GM23248 (cell line): ENCODE measurements at regions not wholly inside any gene's neighbourhood (a gene's known extent, or its start where the extent isn't known, plus 50 kb on each side); places are given as distances from the start of the nearest gene placed in this dataset.

Experiments used
- DNase-seq: peaks from one replicate; pipeline ENCODE4 v3.0.0-alpha.2; 2015
- H2AFZ ChIP-seq: fragments of 200-600 bp; sonication (generic); 2 replicates; pipeline ENCODE4 v1.6.1; 2016; ENCODE audit warnings: antibody characterized with exemption
- H3F3A ChIP-seq: fragments of 200-600 bp; sonication (generic); 2 replicates; pipeline ENCODE4 v1.6.1; 2016; ENCODE audit warnings: mild to moderate bottlenecking, antibody characterized with exemption, mixed run types; ENCODE audit not compliant: insufficient read depth
- H3K27ac ChIP-seq: fragments of 200-600 bp; sonication (generic); 2 replicates; pipeline ENCODE4 v1.5.1; 2016; ENCODE audit warnings: mild to moderate bottlenecking
- H3K27me3 ChIP-seq: fragments of 200-600 bp; sonication (generic); replicated peaks from 2 replicates; pipeline ENCODE4 v1.6.1; 2016; ENCODE audit warnings: mild to moderate bottlenecking; ENCODE audit not compliant: insufficient read depth
- H3K36me3 ChIP-seq: fragments of 200-600 bp; sonication (generic); 2 replicates; pipeline ENCODE4 v1.6.1; 2016; ENCODE audit warnings: low read depth, mild to moderate bottlenecking
- H3K4me1 ChIP-seq: fragments of 200-600 bp; sonication (generic); 2 replicates; pipeline ENCODE4 v1.6.1; 2016; ENCODE audit warnings: mild to moderate bottlenecking; ENCODE audit not compliant: insufficient read depth
- H3K4me2 ChIP-seq: fragments of 200-600 bp; sonication (generic); one replicate; pipeline ENCODE4 v1.6.1; 2016; ENCODE audit warnings: mild to moderate bottlenecking; ENCODE audit not compliant: unreplicated experiment
- H3K4me3 ChIP-seq: fragments of 200-600 bp; sonication (generic); 2 replicates; pipeline ENCODE4 v1.5.1; 2016; ENCODE audit warnings: mild to moderate bottlenecking
- H3K79me2 ChIP-seq: fragments of 200-600 bp; sonication (generic); 2 replicates; pipeline ENCODE4 v1.6.1; 2016; ENCODE audit warnings: mild to moderate bottlenecking; ENCODE audit not compliant: insufficient read depth
- H3K9ac ChIP-seq: fragments of 200-600 bp; sonication (generic); 2 replicates; pipeline ENCODE4 v1.6.1; 2016; ENCODE audit warnings: mild to moderate bottlenecking
- H3K9me2 ChIP-seq: fragments of 200-600 bp; sonication (generic); 2 replicates; pipeline ENCODE4 v1.6.1; 2016; ENCODE audit warnings: mixed run types, mild to moderate bottlenecking, moderate library complexity; ENCODE audit not compliant: insufficient read depth
- H3K9me3 ChIP-seq: fragments of 200-600 bp; sonication (generic); one replicate; pipeline ENCODE4 v1.6.1; 2017; ENCODE audit warnings: low read depth
- H4K20me1 ChIP-seq: fragments of 200-600 bp; sonication (generic); 2 replicates; pipeline ENCODE4 v1.6.0; 2016; ENCODE audit not compliant: insufficient read depth
- EZH2 ChIP-seq: fragments of 200-600 bp; sonication (generic); IDR thresholded peaks from 2 replicates; pipeline ENCODE4 v1.6.1; 2018; ENCODE audit warnings: antibody characterized with exemption, mild to moderate bottlenecking; ENCODE audit not compliant: insufficient read depth, poor library complexity, severe bottlenecking
- EZH2phosphoT487 ChIP-seq: fragments of 200-600 bp; sonication (generic); IDR thresholded peaks from 2 replicates; pipeline ENCODE4 v1.6.1; 2018; ENCODE audit warnings: antibody characterized with exemption, moderate library complexity, mild to moderate bottlenecking, low read depth; ENCODE audit not compliant: insufficient read depth
- WGBS, 2 experiments: methylation state at CpG; one replicate each; pipeline ENCODE4 v1.1.6; 2015 to 2017; ENCODE audit warnings: low lambda C conversion rate in 2 of 2, low coverage in 1 of 2; ENCODE audit errors: missing lambda C conversion rate in 2 of 2; 5-methylcytosine and 5-hydroxymethylcytosine counted together
- in situ Hi-C: fragments of 300-500 bp; cut with MboI; formaldehyde crosslinking; loops from 2 replicates; pipeline ENCODE4 v1.15.0; 2020

GRCh38 chr18:71597219-71597618, 946.9 kb downstream of the CBLN2 start:
- Histone ChIP-seq H3K4me3 (no peak overlapping the region), H4K20me1 (no peaks in the 10 kb centered on the region), H3K36me3 (no peaks in the 10 kb centered on the region), H2AFZ (no peak overlapping the region), H3K9me2 (no peaks in the 10 kb centered on the region), H3K9ac (no peak overlapping the region), H3F3A (no peaks in the 10 kb centered on the region), H3K9me3 (peaks cover 10% of the 10 kb centered on the region), H3K27me3 (no peaks in the 10 kb centered on the region), H3K4me1 (no peaks in the 10 kb centered on the region), H3K27ac (no peak overlapping the region), H3K4me2 (no peak overlapping the region), H3K79me2 (no peaks in the 10 kb centered on the region)
- no peak for DNase-seq
- in situ Hi-C loops: no loop called here
- TF ChIP-seq EZH2: no peak
- no peak for TF ChIP-seq EZH2phosphoT487
- 0 to 3% methylated on average over 1 of the region's 1 CpG for WGBS, 2 experiments

- Histone ChIP-seq H3K36me3 (no peaks in the 10 kb centered on the region), H3K79me2 (no peaks in the 10 kb centered on the region), H3F3A (no peaks in the 10 kb centered on the region), H3K27ac (no peak overlapping the region), H3K9me2 (no peaks in the 10 kb centered on the region), H3K4me1 (no peaks in the 10 kb centered on the region), H2AFZ (no peak overlapping the region), H3K4me2 (no peak overlapping the region), H3K9me3 (no peaks in the 10 kb centered on the region), H3K4me3 (no peak overlapping the region), H3K27me3 (no peaks in the 10 kb centered on the region), H4K20me1 (no peaks in the 10 kb centered on the region), H3K9ac (no peak overlapping the region)
- TF ChIP-seq EZH2phosphoT487: no peak
- TF ChIP-seq EZH2: no peak
- no peak for DNase-seq
- in situ Hi-C loops: no loop called here
- WGBS, 2 experiments: 48 to 56% methylated on average over 4 of the region's 4 CpGs
These were observed 960.9 kb downstream of the CBLN2 start for GRCh38 chr18:71583252-71583651.

- H2AFZ ChIP-seq: no peak overlapping the region
- H3K4me1 ChIP-seq: no peaks in the 10 kb centered on the region
- in situ Hi-C loops: no loop called here
- whole genome bisulfite sequencing, 2 experiments: 0% methylated on average over 2 of the region's 2 CpGs
- H3K27ac ChIP-seq: no peak overlapping the region
- no peak overlapping the region for H3K4me2 ChIP-seq
- H3K9ac ChIP-seq: no peak overlapping the region
- DNase-seq: no peak
- no peaks in the 10 kb centered on the region for H3K36me3 ChIP-seq
- H3K79me2 ChIP-seq: no peaks in the 10 kb centered on the region
- H3K9me3 ChIP-seq: no peaks in the 10 kb centered on the region
- H4K20me1 ChIP-seq: no peaks in the 10 kb centered on the region
- H3K9me2 ChIP-seq: no peaks in the 10 kb centered on the region
- H3F3A ChIP-seq: no peaks in the 10 kb centered on the region
- TF ChIP-seq EZH2: no peak
- TF ChIP-seq EZH2phosphoT487: no peak
- H3K4me3 ChIP-seq: no peak overlapping the region
- H3K27me3 ChIP-seq: no peaks in the 10 kb centered on the region
These were observed 989.5 kb downstream of the CBLN2 start for GRCh38 chr18:71554686-71555085.

GRCh38 chr18:71541643-71542042, 1002.5 kb downstream of the CBLN2 start:
- H3K9me3 ChIP-seq: no peaks in the 10 kb centered on the region
- H3K4me2 ChIP-seq: no peak overlapping the region
- no peak overlapping the region for H2AFZ ChIP-seq
- no peak overlapping the region for H3K4me3 ChIP-seq
- H3K9ac ChIP-seq: no peak overlapping the region
- no peaks in the 10 kb centered on the region for H3K79me2 ChIP-seq
- H3K27ac ChIP-seq: no peak overlapping the region
- no peak for DNase-seq
- no peak for TF ChIP-seq EZH2
- TF ChIP-seq EZH2phosphoT487: no peak
- H3K9me2 ChIP-seq: no peaks in the 10 kb centered on the region
- no peaks in the 10 kb centered on the region for H4K20me1 ChIP-seq
- in situ Hi-C loops: no loop called here
- no peaks in the 10 kb centered on the region for H3K36me3 ChIP-seq
- no peaks in the 10 kb centered on the region for H3K4me1 ChIP-seq
- 31 to 36% methylated on average over 3 of the region's 3 CpGs for WGBS, 2 experiments
- H3F3A ChIP-seq: no peaks in the 10 kb centered on the region
- no peaks in the 10 kb centered on the region for H3K27me3 ChIP-seq

GRCh38 chr18:71529703-71530303, 1014.3 kb downstream of the CBLN2 start:
- Histone ChIP-seq H3K9ac (no peak overlapping the region), H3K79me2 (no peaks in the 10 kb centered on the region), H3K36me3 (no peaks in the 10 kb centered on the region), H3K4me3 (no peak overlapping the region), H3K4me2 (no peak overlapping the region), H3F3A (no peaks in the 10 kb centered on the region), H4K20me1 (no peaks in the 10 kb centered on the region), H3K9me2 (no peaks in the 10 kb centered on the region), H3K27me3 (no peaks in the 10 kb centered on the region), H3K27ac (no peak overlapping the region), H2AFZ (no peak overlapping the region), H3K9me3 (no peaks in the 10 kb centered on the region), H3K4me1 (no peaks in the 10 kb centered on the region)
- in situ Hi-C loops: no loop called here
- no peak for DNase-seq
- WGBS, 2 experiments: 11% methylated on average over 3 of the region's 3 CpGs
- TF ChIP-seq EZH2 (no peak), EZH2phosphoT487 (no peak)
